HG02943 (cell line): ENCODE measurements at regions not wholly inside any gene's neighbourhood (a gene's known extent, or its start where the extent isn't known, plus 50 kb on each side); places are given as distances from the start of the nearest gene placed in this dataset.
"Not testable (repeated sequence)": the region's sequence is repeated elsewhere in the genome, so short reads cannot be mapped to it uniquely, and the experiment has no call there.

Experiments
- ATAC-seq: cut with Tn5 transposase; IDR thresholded peaks from one replicate; pipeline ENCODE4 v1.9.1; 2021; ENCODE audit warnings: mild to moderate bottlenecking, low read depth, moderate library complexity; ENCODE audit not compliant: unreplicated experiment

GRCh38 chr2:188785490-188785889, 188.7 kb upstream of the COL3A1 start:
- no peak for ATAC-seq

- no peak for ATAC-seq
These were observed 187.8 kb upstream of the COL3A1 start for GRCh38 chr2:188786368-188786841.

- ATAC-seq: no peak
These were observed 187.0 kb upstream of the COL3A1 start for GRCh38 chr2:188787021-188787657.

- ATAC-seq: no peak
These were observed 186.4 kb upstream of the COL3A1 start for GRCh38 chr2:188787658-188788240.

- ATAC-seq: no peak
These were observed 185.6 kb upstream of the COL3A1 start for GRCh38 chr2:188788621-188789020.

GRCh38 chr2:188789951-188790350, 184.2 kb upstream of the COL3A1 start:
- no peak for ATAC-seq

- ATAC-seq: not testable (repeated sequence)
These were observed 179.7 kb upstream of the COL3A1 start for GRCh38 chr2:188794453-188794852.

GRCh38 chr2:188795762-188796161, 178.4 kb upstream of the COL3A1 start:
- no peak for ATAC-seq

GRCh38 chr2:188797371-188797770, 176.8 kb upstream of the COL3A1 start:
- ATAC-seq: no peak

- ATAC-seq: no peak
These were observed 176.0 kb upstream of the COL3A1 start for GRCh38 chr2:188798159-188798558.

GRCh38 chr2:188805219-188805618, 169.0 kb upstream of the COL3A1 start:
- ATAC-seq: no peak

GRCh38 chr2:188808947-188809355, 165.2 kb upstream of the COL3A1 start:
- no peak for ATAC-seq

GRCh38 chr2:188810586-188810985, 163.6 kb upstream of the COL3A1 start:
- no peak for ATAC-seq

- no peak for ATAC-seq
These were observed 162.7 kb upstream of the COL3A1 start for GRCh38 chr2:188811522-188811921.

GRCh38 chr2:188813315-188813714, 160.9 kb upstream of the COL3A1 start:
- no peak for ATAC-seq

GRCh38 chr2:188813857-188814256, 160.3 kb upstream of the COL3A1 start:
- ATAC-seq: no peak

- no peak for ATAC-seq
These were observed 155.2 kb upstream of the COL3A1 start for GRCh38 chr2:188819011-188819410.

- no peak for ATAC-seq
These were observed 154.4 kb upstream of the COL3A1 start for GRCh38 chr2:188819792-188820191.

- ATAC-seq: no peak
These were observed 153.6 kb upstream of the COL3A1 start for GRCh38 chr2:188820576-188820975.

- no peak for ATAC-seq
These were observed 150.0 kb upstream of the COL3A1 start for GRCh38 chr2:188824125-188824524.

GRCh38 chr2:188833331-188833730, 140.8 kb upstream of the COL3A1 start:
- ATAC-seq: no peak

- no peak for ATAC-seq
These were observed 140.4 kb upstream of the COL3A1 start for GRCh38 chr2:188833799-188834198.
